ENCODE measurements at regions not wholly inside any gene's neighbourhood (a gene's known extent, or its start where the extent isn't known, plus 50 kb on each side); places are given as distances from the start of the nearest gene placed in this dataset.

- WGBS, 2 donors: 78 to 83% methylated on average over 3 of the region's 3 CpGs
- no peak for DNase-seq
- TF ChIP-seq POLR2A (IDR thresholded peaks at IDR 0.05): no peak
- no peak for TF ChIP-seq CTCF (IDR thresholded peaks at IDR 0.05)
- H3K27me3 ChIP-seq: no peaks in the 10 kb centered on the region
- H3K27ac ChIP-seq: no peak overlapping the region
- H3K36me3 ChIP-seq: no peaks in the 10 kb centered on the region
- intact Hi-C loops (cut with DNase I): no loop called here
- H3K4me1 ChIP-seq: no peaks in the 10 kb centered on the region
- no peaks in the 10 kb centered on the region for H3K9me3 ChIP-seq
- no peak overlapping the region for H3K4me3 ChIP-seq (replicated peaks in 1 of 3)
Observed at GRCh38 chr14:46008348-46008747, 643.2 kb downstream of the RPL10L start.

- Histone ChIP-seq H3K4me1 (no peaks in the 10 kb centered on the region), H3K36me3 (no peaks in the 10 kb centered on the region), H3K27ac (no peak overlapping the region), H3K27me3 (no peaks in the 10 kb centered on the region), H3K9me3 (no peaks in the 10 kb centered on the region), H3K4me3 (replicated peaks in 1 of 3) (no peak overlapping the region)
- WGBS, 2 donors: 72 to 88% methylated on average over 2 of the region's 2 CpGs
- intact Hi-C loops (cut with DNase I): no loop called here
- no peak for DNase-seq
- no peak for TF ChIP-seq CTCF (IDR thresholded peaks at IDR 0.05)
- no peak for TF ChIP-seq POLR2A (IDR thresholded peaks at IDR 0.05)
Observed at GRCh38 chr14:45998554-45998953, 653.0 kb downstream of the RPL10L start.

GRCh38 chr14:45990252-45990651, 661.3 kb downstream of the RPL10L start:
- intact Hi-C loops (cut with DNase I): no loop called here
- no peak for DNase-seq
- H3K4me1 ChIP-seq: no peaks in the 10 kb centered on the region
- WGBS, 2 donors: 87 to 91% methylated on average over 3 of the region's 3 CpGs
- H3K4me3 ChIP-seq (replicated peaks in 1 of 3): no peak overlapping the region
- no peak overlapping the region for H3K27ac ChIP-seq
- no peaks in the 10 kb centered on the region for H3K27me3 ChIP-seq
- H3K9me3 ChIP-seq: no peaks in the 10 kb centered on the region
- no peaks in the 10 kb centered on the region for H3K36me3 ChIP-seq
- TF ChIP-seq CTCF (IDR thresholded peaks at IDR 0.05) (peak in 1 of 6 experiments; percentile 25), POLR2A (IDR thresholded peaks at IDR 0.05) (no peak)

GRCh38 chr14:45976001-45976400, 675.6 kb downstream of the RPL10L start:
- DNase-seq: no peak
- Histone ChIP-seq H3K4me1 (no peaks in the 10 kb centered on the region), H3K36me3 (no peaks in the 10 kb centered on the region), H3K27ac (no peak overlapping the region), H3K4me3 (replicated peaks in 1 of 3) (no peak overlapping the region), H3K9me3 (no peaks in the 10 kb centered on the region), H3K27me3 (no peaks in the 10 kb centered on the region)
- 85 to 92% methylated on average over 2 of the region's 2 CpGs for WGBS, 2 donors
- intact Hi-C loops (cut with DNase I): no loop called here
- no peak for TF ChIP-seq POLR2A (IDR thresholded peaks at IDR 0.05)
- TF ChIP-seq CTCF (IDR thresholded peaks at IDR 0.05): no peak

- intact Hi-C loops (cut with DNase I): no loop called here
- H3K27me3 ChIP-seq: no peaks in the 10 kb centered on the region
- TF ChIP-seq POLR2A (IDR thresholded peaks at IDR 0.05): no peak
- no peaks in the 10 kb centered on the region for H3K4me1 ChIP-seq
- DNase-seq: no peak
- H3K36me3 ChIP-seq: no peaks in the 10 kb centered on the region
- no peaks in the 10 kb centered on the region for H3K9me3 ChIP-seq
- H3K4me3 ChIP-seq (replicated peaks in 1 of 3): no peak overlapping the region
- 81 to 90% methylated on average over 4 of the region's 4 CpGs for WGBS, 2 donors
- no peak overlapping the region for H3K27ac ChIP-seq
Observed at GRCh38 chr14:45972416-45972815, 679.2 kb downstream of the RPL10L start.

GRCh38 chr14:45970621-45971020, 681.0 kb downstream of the RPL10L start:
- no peak for DNase-seq
- Histone ChIP-seq H3K4me3 (replicated peaks in 1 of 3) (no peak overlapping the region), H3K9me3 (no peaks in the 10 kb centered on the region), H3K27me3 (no peaks in the 10 kb centered on the region), H3K27ac (no peak overlapping the region), H3K4me1 (no peaks in the 10 kb centered on the region), H3K36me3 (no peaks in the 10 kb centered on the region)
- intact Hi-C loops (cut with DNase I): no loop called here
- WGBS, 2 donors: 64 to 72% methylated on average over 1 of the region's 1 CpG
- TF ChIP-seq POLR2A (IDR thresholded peaks at IDR 0.05) (no peak), CTCF (IDR thresholded peaks at IDR 0.05) (no peak)

All from thyroid gland (tissue), 4 donors.